K562 (cell line): ENCODE measurements at regions not wholly inside any gene's neighbourhood (a gene's known extent, or its start where the extent isn't known, plus 50 kb on each side); places are given as distances from the start of the nearest gene placed in this dataset.

ENCODE experiments used
- ATAC-seq: fragments of 200-7000 bp; cut with Tn5 transposase; 3 replicates; pipeline ENCODE4 v1.9.1; 2020; ENCODE audit warnings: moderate library complexity
- BruUV-seq: library from RNA; stranded (reverse); fragments of 400-500 nt; replicated peaks from 2 replicates; lab custom pipeline; 2021; lab: Mats Ljungman, UMichigan
- CTCF ChIA-PET: fragments of 300-600 bp; formaldehyde crosslinking; extraction: SDS; loops from one replicate; lab custom pipeline; 2021; ENCODE audit warnings: low intra/inter-chr PET ratio; lab: Yijun Ruan, JAX
- POLR2A ChIA-PET: fragments of 300-600, 350-650 bp; sonication (Branson Sonifier 250); formaldehyde crosslinking; extraction: SDS; loops from one replicate; lab custom pipeline; 2021; ENCODE audit warnings: antibody characterized with exemption, inconsistent platforms; lab: Yijun Ruan, JAX
- DNase-seq, 4 experiments: peaks; one replicate each; pipeline versions ENCODE4 v3.0.0 to v3.0.0-alpha.2; 2011 to 2018; ENCODE audit warnings: low spot score in 3 of 4, mixed read lengths in 3 of 4; ENCODE audit errors: extremely low read depth in 1 of 4
- FAIRE-seq: peaks from 2 replicates; lab custom pipeline; 2011; peaks lifted over from hg19 to GRCh38; lab: Jason Lieb, UNC
- H2AFZ ChIP-seq: 2 replicates; pipeline ENCODE4 v1.6.0; 2011; ENCODE audit warnings: low read depth, low read length, control low read depth, inconsistent platforms
- H3K27ac ChIP-seq: fragments of 200-600 bp; 3 replicates; pipeline ENCODE4 v1.8.0; 2011; ENCODE audit warnings: low read depth, mild to moderate bottlenecking, control low read depth, inconsistent platforms, low read length, moderate library complexity, mixed read lengths; ENCODE audit errors: extremely low read depth
- H3K27me3 ChIP-seq, 2 experiments: fragments of 300-600 bp in 1 of 2; 2 replicates in 1 of 2; 3 replicates in 1 of 2; pipeline versions ENCODE4 v1.6.0 to v1.8.0; 2011; ENCODE audit warnings: inconsistent platforms in 2 of 2, low read length in 2 of 2, mild to moderate bottlenecking in 1 of 2, mixed read lengths in 1 of 2, moderate library complexity in 1 of 2; ENCODE audit not compliant: control insufficient read depth in 2 of 2, insufficient read depth in 2 of 2
- H3K36me3 ChIP-seq: fragments of 300-600 bp; 3 replicates; pipeline ENCODE4 v1.8.0; 2011; ENCODE audit warnings: mild to moderate bottlenecking, low read length, inconsistent platforms; ENCODE audit not compliant: control insufficient read depth, insufficient read depth
- H3K4me1 ChIP-seq, 2 experiments: fragments of 200-600 bp in 1 of 2; replicated peaks in 1 of 2; 2 replicates in 1 of 2; 3 replicates in 1 of 2; pipeline versions ENCODE4 v1.5.1 to v1.8.0; 2011; ENCODE audit warnings: inconsistent platforms in 2 of 2, low read length in 2 of 2, mild to moderate bottlenecking in 1 of 2, mixed read lengths in 1 of 2, moderate library complexity in 1 of 2; ENCODE audit not compliant: control insufficient read depth in 2 of 2, insufficient read depth in 2 of 2
- H3K4me2 ChIP-seq: 2 replicates; pipeline ENCODE4 v1.6.1; 2011; ENCODE audit warnings: low read length, control low read depth, inconsistent platforms, mixed read lengths; ENCODE audit not compliant: insufficient read depth
- H3K4me3 ChIP-seq: fragments of 200-600 bp; sonication (generic), shearing (Covaris generic); 2 replicates; pipeline ENCODE4 v1.5.1; 2016; ENCODE audit warnings: control low read depth, inconsistent platforms
- H3K79me2 ChIP-seq: fragments of 200-600 bp; 3 replicates; pipeline ENCODE4 v1.8.0; 2011; ENCODE audit warnings: low read length, inconsistent platforms; ENCODE audit not compliant: control insufficient read depth, insufficient read depth
- H3K9ac ChIP-seq, 2 experiments: 2 replicates each; pipeline versions ENCODE4 v1.6.0 to v1.6.1; 2011; ENCODE audit warnings: low read depth in 2 of 2, low read length in 2 of 2, control low read depth in 1 of 2, inconsistent platforms in 1 of 2, mild to moderate bottlenecking in 1 of 2, mixed read lengths in 1 of 2; ENCODE audit not compliant: insufficient read depth in 1 of 2
- H3K9me1 ChIP-seq: one replicate; pipeline ENCODE4 v1.6.0; 2011; ENCODE audit warnings: inconsistent platforms, mild to moderate bottlenecking, low read length, moderate library complexity; ENCODE audit not compliant: control insufficient read depth, insufficient read depth
- H3K9me3 ChIP-seq: replicated peaks from 2 replicates; pipeline ENCODE4 v1.5.1; 2011; ENCODE audit warnings: low read depth, low read length, inconsistent platforms; ENCODE audit not compliant: control insufficient read depth, insufficient read depth
- H4K20me1 ChIP-seq: replicated peaks from 2 replicates; pipeline ENCODE4 v1.6.1; 2011; ENCODE audit warnings: low read length, inconsistent platforms, mixed read lengths; ENCODE audit not compliant: control insufficient read depth, insufficient read depth
- ARNT ChIP-seq, 2 experiments: fragments of 450-650 bp; IDR thresholded peaks; 2 replicates each; pipeline ENCODE4 v1.6.1; 2016; ENCODE audit warnings: mild to moderate bottlenecking in 1 of 2
- GABPB1 ChIP-seq: sonication (generic); formaldehyde crosslinking; IDR thresholded peaks from 2 replicates; pipeline ENCODE4 v1.8.0; 2022; ENCODE audit warnings: mild to moderate bottlenecking, missing genetic modification reagents
- HDAC2 ChIP-seq: fragments of 450-650 bp; IDR thresholded peaks from 2 replicates; pipeline ENCODE4 v1.6.1; 2016; ENCODE audit warnings: mild to moderate bottlenecking
- HDAC8 ChIP-seq: fragments of 450-650 bp; IDR thresholded peaks from 2 replicates; pipeline ENCODE4 v1.6.1; 2016; ENCODE audit warnings: mild to moderate bottlenecking, missing genetic modification characterization, moderate library complexity, missing compliant biosample characterization
- NFRKB ChIP-seq: fragments of 450-650 bp; IDR thresholded peaks from 2 replicates; pipeline ENCODE4 v1.6.1; 2016; ENCODE audit warnings: low read depth
- PRPF4 ChIP-seq: fragments of 200-400 bp; formaldehyde crosslinking; IDR thresholded peaks from one replicate; pipeline ENCODE4 v1.6.1; 2017; ENCODE audit warnings: low read length, low read depth, mild to moderate bottlenecking; ENCODE audit not compliant: insufficient read depth, poor library complexity, severe bottlenecking
- SAFB ChIP-seq: fragments of 200-400 bp; formaldehyde crosslinking; IDR thresholded peaks from 2 replicates; pipeline ENCODE4 v1.6.1; 2017; ENCODE audit warnings: low read depth, low read length, borderline replicate concordance
- SMARCC2 ChIP-seq: fragments of 450-650 bp; IDR thresholded peaks from 2 replicates; pipeline ENCODE4 v1.6.1; 2017; ENCODE audit warnings: antibody characterized with exemption, moderate library complexity, mild to moderate bottlenecking, low read depth
- ZC3H8 ChIP-seq: fragments of 450-650 bp; IDR thresholded peaks from 2 replicates; pipeline ENCODE4 v1.6.1; 2017
- ZNF407 ChIP-seq: fragments of 450-650 bp; IDR thresholded peaks from 2 replicates; pipeline ENCODE4 v1.6.1; 2016; ENCODE audit warnings: low read depth
- WGBS: fragments of 100-300 bp; shearing (Covaris generic); methylation state at CpG from one replicate; pipeline ENCODE4 v1.1.6; 2016; ENCODE audit warnings: low coverage, mixed read lengths; ENCODE audit not compliant: insufficient coverage; ENCODE audit errors: missing lambda C conversion rate; 5-methylcytosine and 5-hydroxymethylcytosine counted together
- in situ Hi-C: fragments of 300-500 bp; cut with MboI; formaldehyde crosslinking; loops from 4 replicates; pipeline ENCODE4 v1.15.0; 2018; ENCODE audit warnings: inconsistent platforms, mixed read lengths
- intact Hi-C: fragments of 100-400 bp; cut with micrococcal nuclease; formaldehyde crosslinking; loops from 2 replicates; pipeline ENCODE4 v1.14.2; 2022
- TF ChIP-seq, protein P1 (sequence below): fragments of 200-800 bp; sonication (Bioruptor generic); IDR thresholded peaks from 2 replicates; pipeline ENCODE4 v1.6.1; 2016; ENCODE audit warnings: missing genetic modification characterization, missing compliant biosample characterization

DNA sequence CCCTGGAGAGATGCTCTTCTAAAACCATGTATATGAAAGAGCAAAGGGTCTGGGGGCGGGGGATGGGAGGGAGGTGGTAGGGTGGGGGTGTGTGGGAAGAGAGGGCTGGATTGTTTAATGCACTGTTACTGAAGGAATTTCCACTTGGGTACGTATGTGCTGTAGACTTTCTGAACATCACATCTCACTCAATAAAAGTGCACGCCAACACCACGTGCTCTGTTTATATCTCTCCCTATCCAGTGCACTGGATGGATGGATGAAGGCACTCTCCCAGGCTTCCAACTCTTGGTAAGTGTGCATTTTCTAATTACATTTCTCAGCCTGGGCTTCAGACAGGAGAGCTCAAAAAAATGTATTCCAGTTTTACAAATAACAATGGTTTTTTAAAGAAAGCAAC, 184.3 kb upstream of the SIX2 start:
- intact Hi-C loops (no loop called here), in situ Hi-C loops (no loop called here)
- H3K27me3 ChIP-seq, result peaks cover 0 to 9% of the 10 kb centered on the region in 2 experiments; a peak in 2 of 5 replicates
- H2AFZ ChIP-seq, result no peak overlapping the region
- ChIA-PET POLR2A (no interaction called here), CTCF (no interaction called here)
- H3K79me2 ChIP-seq, result no peaks in the 10 kb centered on the region
- H3K36me3 ChIP-seq, result no peaks in the 10 kb centered on the region
- H4K20me1 ChIP-seq, result no peaks in the 10 kb centered on the region; the same call in 1 of the 2 replicates
- DNase-seq (no peak), FAIRE-seq (no peak), ATAC-seq (no peak)
- no TSS peak for BruUV-seq
- no peak overlapping the region for H3K4me3 ChIP-seq
- no peak overlapping the region for H3K4me2 ChIP-seq
- no peaks in the 10 kb centered on the region for H3K9me1 ChIP-seq
- 0% methylated on average over 3 of the region's 4 CpGs for WGBS
- H3K27ac ChIP-seq, result no peak overlapping the region
- no peak overlapping the region for H3K9ac ChIP-seq
- H3K9me3 ChIP-seq, result no peaks in the 10 kb centered on the region
- H3K4me1 ChIP-seq, result peaks cover 0 to 4% of the 10 kb centered on the region in 2 experiments; a peak in 1 of 5 replicates
- TF ChIP-seq SAFB, result no peak
- no peak for TF ChIP-seq ZC3H8
- no peak for TF ChIP-seq NFRKB
- no peak for TF ChIP-seq ARNT (IDR thresholded peaks at IDR 0.05)
- TF ChIP-seq HDAC8 (tag), result no peak
- TF ChIP-seq, protein P1, sequence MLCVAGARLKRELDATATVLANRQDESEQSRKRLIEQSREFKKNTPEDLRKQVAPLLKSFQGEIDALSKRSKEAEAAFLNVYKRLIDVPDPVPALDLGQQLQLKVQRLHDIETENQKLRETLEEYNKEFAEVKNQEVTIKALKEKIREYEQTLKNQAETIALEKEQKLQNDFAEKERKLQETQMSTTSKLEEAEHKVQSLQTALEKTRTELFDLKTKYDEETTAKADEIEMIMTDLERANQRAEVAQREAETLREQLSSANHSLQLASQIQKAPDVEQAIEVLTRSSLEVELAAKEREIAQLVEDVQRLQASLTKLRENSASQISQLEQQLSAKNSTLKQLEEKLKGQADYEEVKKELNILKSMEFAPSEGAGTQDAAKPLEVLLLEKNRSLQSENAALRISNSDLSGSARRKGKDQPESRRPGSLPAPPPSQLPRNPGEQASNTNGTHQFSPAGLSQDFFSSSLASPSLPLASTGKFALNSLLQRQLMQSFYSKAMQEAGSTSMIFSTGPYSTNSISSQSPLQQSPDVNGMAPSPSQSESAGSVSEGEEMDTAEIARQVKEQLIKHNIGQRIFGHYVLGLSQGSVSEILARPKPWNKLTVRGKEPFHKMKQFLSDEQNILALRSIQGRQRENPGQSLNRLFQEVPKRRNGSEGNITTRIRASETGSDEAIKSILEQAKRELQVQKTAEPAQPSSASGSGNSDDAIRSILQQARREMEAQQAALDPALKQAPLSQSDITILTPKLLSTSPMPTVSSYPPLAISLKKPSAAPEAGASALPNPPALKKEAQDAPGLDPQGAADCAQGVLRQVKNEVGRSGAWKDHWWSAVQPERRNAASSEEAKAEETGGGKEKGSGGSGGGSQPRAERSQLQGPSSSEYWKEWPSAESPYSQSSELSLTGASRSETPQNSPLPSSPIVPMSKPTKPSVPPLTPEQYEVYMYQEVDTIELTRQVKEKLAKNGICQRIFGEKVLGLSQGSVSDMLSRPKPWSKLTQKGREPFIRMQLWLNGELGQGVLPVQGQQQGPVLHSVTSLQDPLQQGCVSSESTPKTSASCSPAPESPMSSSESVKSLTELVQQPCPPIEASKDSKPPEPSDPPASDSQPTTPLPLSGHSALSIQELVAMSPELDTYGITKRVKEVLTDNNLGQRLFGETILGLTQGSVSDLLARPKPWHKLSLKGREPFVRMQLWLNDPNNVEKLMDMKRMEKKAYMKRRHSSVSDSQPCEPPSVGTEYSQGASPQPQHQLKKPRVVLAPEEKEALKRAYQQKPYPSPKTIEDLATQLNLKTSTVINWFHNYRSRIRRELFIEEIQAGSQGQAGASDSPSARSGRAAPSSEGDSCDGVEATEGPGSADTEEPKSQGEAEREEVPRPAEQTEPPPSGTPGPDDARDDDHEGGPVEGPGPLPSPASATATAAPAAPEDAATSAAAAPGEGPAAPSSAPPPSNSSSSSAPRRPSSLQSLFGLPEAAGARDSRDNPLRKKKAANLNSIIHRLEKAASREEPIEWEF (CRISPR knock-in tag), result no peak
- TF ChIP-seq PRPF4, result no peak
- TF ChIP-seq HDAC2, result no peak
- no peak for TF ChIP-seq SMARCC2
- TF ChIP-seq ZNF407, result no peak
- no peak for TF ChIP-seq GABPB1 (CRISPR knock-in tag)
